MM.1S (cell line): ENCODE measurements at regions not wholly inside any gene's neighbourhood (a gene's known extent, or its start where the extent isn't known, plus 50 kb on each side); places are given as distances from the start of the nearest gene placed in this dataset.
"Not testable (repeated sequence)": the region's sequence is repeated elsewhere in the genome, so short reads cannot be mapped to it uniquely, and the experiment has no call there.

Experiments
- DNase-seq: peaks from one replicate; pipeline ENCODE4 v3.0.0-alpha.2; 2015
- H2AFZ ChIP-seq: fragments of 300-600 bp; sonication (generic); 2 replicates; pipeline ENCODE4 v1.6.0; 2016; ENCODE audit warnings: antibody characterized with exemption, low read length
- H3F3A ChIP-seq: fragments of 300-600 bp; sonication (generic); 2 replicates; pipeline ENCODE4 v1.6.1; 2016; ENCODE audit warnings: mild to moderate bottlenecking, antibody characterized with exemption, low read length, moderate library complexity, mixed read lengths; ENCODE audit not compliant: insufficient read depth
- H3K27ac ChIP-seq: fragments of 300-600 bp; sonication (generic); 2 replicates; pipeline ENCODE4 v1.5.1; 2016; ENCODE audit warnings: mild to moderate bottlenecking, low read length
- H3K27me3 ChIP-seq: fragments of 300-600 bp; sonication (generic); replicated peaks from 2 replicates; pipeline ENCODE4 v1.6.0; 2016; ENCODE audit warnings: low read length; ENCODE audit not compliant: insufficient read depth
- H3K36me3 ChIP-seq: fragments of 300-600 bp; sonication (generic); replicated peaks from 2 replicates; pipeline ENCODE4 v1.6.1; 2016; ENCODE audit warnings: mild to moderate bottlenecking, low read length, mixed read lengths; ENCODE audit not compliant: insufficient read depth
- H3K4me1 ChIP-seq: fragments of 300-600 bp; sonication (generic); 2 replicates; pipeline ENCODE4 v1.6.1; 2016; ENCODE audit warnings: low read length, mixed read lengths
- H3K4me2 ChIP-seq: fragments of 300-600 bp; sonication (generic); 2 replicates; pipeline ENCODE4 v1.6.0; 2016; ENCODE audit warnings: low read depth, low read length
- H3K4me3 ChIP-seq: fragments of 300-600 bp; sonication (generic); 2 replicates; pipeline ENCODE4 v1.5.1; 2016; ENCODE audit warnings: low read length, mixed read lengths
- H3K79me2 ChIP-seq: fragments of 300-600 bp; sonication (generic); 2 replicates; pipeline ENCODE4 v1.6.1; 2016; ENCODE audit warnings: mixed run types, low read length, mixed read lengths
- H3K9ac ChIP-seq: fragments of 300-600 bp; sonication (generic); 2 replicates; pipeline ENCODE4 v1.6.1; 2016; ENCODE audit warnings: low read length, mixed read lengths
- H3K9me2 ChIP-seq: fragments of 300-600 bp; sonication (generic); replicated peaks from 2 replicates; pipeline ENCODE4 v1.6.1; 2016; ENCODE audit warnings: mild to moderate bottlenecking, low read length, mixed read lengths; ENCODE audit not compliant: insufficient read depth
- H3K9me3 ChIP-seq: fragments of 300-600 bp; sonication (generic); replicated peaks from 2 replicates; pipeline ENCODE4 v1.6.1; 2016; ENCODE audit warnings: mild to moderate bottlenecking, low read length, mixed read lengths; ENCODE audit not compliant: insufficient read depth
- H4K20me1 ChIP-seq: fragments of 300-600 bp; sonication (generic); 2 replicates; pipeline ENCODE4 v1.6.1; 2016; ENCODE audit warnings: mild to moderate bottlenecking, low read length, moderate library complexity, mixed read lengths; ENCODE audit not compliant: insufficient read depth
- CTCF ChIP-seq: fragments of 300-600 bp; sonication (generic); IDR thresholded peaks from 2 replicates; pipeline ENCODE4 v1.5.1; 2016; ENCODE audit warnings: antibody characterized with exemption, low read length, mixed read lengths
- EZH2 ChIP-seq: fragments of 300-600 bp; sonication (generic); optimal IDR thresholded peaks from 2 replicates; pipeline ENCODE3; 2017; ENCODE audit warnings: low read depth, mild to moderate bottlenecking, antibody characterized with exemption, low read length, mixed read lengths
- EZH2phosphoT487 ChIP-seq: fragments of 300-600 bp; sonication (generic); IDR thresholded peaks from 2 replicates; pipeline ENCODE4 v1.6.1; 2018; ENCODE audit warnings: antibody characterized with exemption, low read length

GRCh38 chr1:115445090-115445489, 107.0 kb upstream of the NGF start:
- H3K27me3 ChIP-seq = no peaks in the 10 kb centered on the region
- no peaks in the 10 kb centered on the region for H3K79me2 ChIP-seq
- no peaks in the 10 kb centered on the region for H4K20me1 ChIP-seq
- no peaks in the 10 kb centered on the region for H3K9me2 ChIP-seq
- no peak for DNase-seq
- H3K36me3 ChIP-seq = no peaks in the 10 kb centered on the region
- no peak overlapping the region for H3K4me2 ChIP-seq
- no peak overlapping the region for H3K9ac ChIP-seq
- TF ChIP-seq EZH2 = no peak
- no peak for TF ChIP-seq CTCF
- TF ChIP-seq EZH2phosphoT487 = no peak
- H3K4me1 ChIP-seq = no peaks in the 10 kb centered on the region
- H3K9me3 ChIP-seq = no peaks in the 10 kb centered on the region
- H3K4me3 ChIP-seq = no peak overlapping the region
- H2AFZ ChIP-seq = no peak overlapping the region
- H3F3A ChIP-seq = no peaks in the 10 kb centered on the region
- H3K27ac ChIP-seq = no peak overlapping the region

- Histone ChIP-seq H3K27ac (no peak overlapping the region), H4K20me1 (no peaks in the 10 kb centered on the region), H2AFZ (no peak overlapping the region), H3K27me3 (no peaks in the 10 kb centered on the region), H3K79me2 (no peaks in the 10 kb centered on the region), H3K9me3 (no peaks in the 10 kb centered on the region), H3K9ac (no peak overlapping the region), H3F3A (no peaks in the 10 kb centered on the region), H3K4me3 (no peak overlapping the region), H3K9me2 (no peaks in the 10 kb centered on the region), H3K4me1 (no peaks in the 10 kb centered on the region), H3K4me2 (no peak overlapping the region), H3K36me3 (no peaks in the 10 kb centered on the region)
- no peak for DNase-seq
- TF ChIP-seq EZH2phosphoT487 = no peak
Observed at GRCh38 chr1:115440733-115441132, 102.7 kb upstream of the NGF start.

GRCh38 chr1:115439520-115439919, 101.5 kb upstream of the NGF start:
- H3K4me2 ChIP-seq, H2AFZ ChIP-seq, H3K4me3 ChIP-seq, H3F3A ChIP-seq, H4K20me1 ChIP-seq, H3K79me2 ChIP-seq, DNase-seq, H3K9me3 ChIP-seq, H3K9ac ChIP-seq, H3K4me1 ChIP-seq, H3K36me3 ChIP-seq, H3K27ac ChIP-seq, H3K9me2 ChIP-seq, H3K27me3 ChIP-seq: not testable (repeated sequence)

- Histone ChIP-seq H3K27me3 (no peaks in the 10 kb centered on the region), H3K79me2 (no peaks in the 10 kb centered on the region), H3K27ac (no peak overlapping the region), H3K4me3 (no peak overlapping the region), H3K4me2 (no peak overlapping the region), H4K20me1 (no peaks in the 10 kb centered on the region), H3K36me3 (no peaks in the 10 kb centered on the region), H3K4me1 (no peaks in the 10 kb centered on the region), H3K9me2 (no peaks in the 10 kb centered on the region), H3F3A (no peaks in the 10 kb centered on the region), H3K9ac (no peak overlapping the region), H3K9me3 (no peaks in the 10 kb centered on the region), H2AFZ (no peak overlapping the region)
- TF ChIP-seq EZH2phosphoT487 = no peak
- no peak for TF ChIP-seq CTCF
- no peak for TF ChIP-seq EZH2
- DNase-seq = no peak
Observed at GRCh38 chr1:115437196-115437595, 99.1 kb upstream of the NGF start.
